ENCODE measurements at regions not wholly inside any gene's neighbourhood (a gene's known extent, or its start where the extent isn't known, plus 50 kb on each side); places are given as distances from the start of the nearest gene placed in this dataset.

GRCh38 chr6:54440549-54440948, 132.3 kb downstream of the TINAG start:
- Histone ChIP-seq H3K9ac (ENCODE audit: low read depth, low read length) (no peak overlapping the region), H3K36me3 (ENCODE audit: insufficient read depth, low read depth, low read length) (no peaks in the 10 kb centered on the region), H3K4me1 (ENCODE audit: insufficient read depth, low read length) (no peaks in the 10 kb centered on the region), H3K27me3 (ENCODE audit: insufficient read depth, low read length) (no peaks in the 10 kb centered on the region), H3K9me3 (ENCODE audit: insufficient read depth, low read depth, low read length) (no peaks in the 10 kb centered on the region), H3K4me3 (ENCODE audit: low read length) (no peak overlapping the region), H3K27ac (ENCODE audit: low read length) (no peak overlapping the region)

- Histone ChIP-seq H3K4me3 (ENCODE audit: low read length) (no peak overlapping the region), H3K9me3 (ENCODE audit: insufficient read depth, low read depth, low read length) (no peaks in the 10 kb centered on the region), H3K36me3 (ENCODE audit: insufficient read depth, low read depth, low read length) (no peaks in the 10 kb centered on the region), H3K9ac (ENCODE audit: low read depth, low read length) (no peak overlapping the region), H3K4me1 (ENCODE audit: insufficient read depth, low read length) (no peaks in the 10 kb centered on the region), H3K27me3 (ENCODE audit: insufficient read depth, low read length) (no peaks in the 10 kb centered on the region), H3K27ac (ENCODE audit: low read length) (no peak overlapping the region)
Observed at GRCh38 chr6:54441020-54441419, 132.8 kb downstream of the TINAG start.

DNA sequence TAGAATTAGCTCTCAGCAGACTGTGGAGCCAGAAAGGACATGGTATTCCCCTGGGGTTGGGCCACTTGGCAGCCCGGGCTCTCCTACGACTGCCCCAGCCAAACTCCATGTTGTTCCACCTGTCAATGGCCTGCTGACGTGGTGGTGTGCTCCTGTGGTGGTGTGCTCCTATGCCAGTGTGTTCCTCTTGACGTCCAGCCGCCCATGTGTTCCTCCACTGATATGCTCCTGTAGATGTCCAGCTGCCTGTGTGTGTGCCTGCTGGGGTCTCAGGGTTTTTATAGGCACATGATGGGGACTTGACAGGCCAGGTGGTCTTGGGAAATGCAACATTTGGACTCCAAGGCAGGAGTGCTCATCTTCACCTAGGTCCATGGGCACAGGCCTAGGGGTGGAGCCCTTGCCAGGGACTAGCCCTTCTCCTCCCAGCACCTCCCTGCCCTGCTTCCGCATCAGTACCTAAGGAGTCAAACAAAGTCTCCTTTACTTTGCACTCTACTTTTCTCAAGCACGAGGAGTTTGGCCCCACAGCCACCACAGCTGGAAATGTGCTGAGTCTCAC, 133.5 kb downstream of the TINAG start:
- Histone ChIP-seq H3K9me3 (ENCODE audit: insufficient read depth, low read depth, low read length) (no peaks in the 10 kb centered on the region), H3K4me1 (ENCODE audit: insufficient read depth, low read length) (no peaks in the 10 kb centered on the region), H3K9ac (ENCODE audit: low read depth, low read length) (no peak overlapping the region), H3K36me3 (ENCODE audit: insufficient read depth, low read depth, low read length) (no peaks in the 10 kb centered on the region), H3K27me3 (ENCODE audit: insufficient read depth, low read length) (no peaks in the 10 kb centered on the region), H3K4me3 (ENCODE audit: low read length) (no peak overlapping the region), H3K27ac (ENCODE audit: low read length) (no peak overlapping the region)

DNA sequence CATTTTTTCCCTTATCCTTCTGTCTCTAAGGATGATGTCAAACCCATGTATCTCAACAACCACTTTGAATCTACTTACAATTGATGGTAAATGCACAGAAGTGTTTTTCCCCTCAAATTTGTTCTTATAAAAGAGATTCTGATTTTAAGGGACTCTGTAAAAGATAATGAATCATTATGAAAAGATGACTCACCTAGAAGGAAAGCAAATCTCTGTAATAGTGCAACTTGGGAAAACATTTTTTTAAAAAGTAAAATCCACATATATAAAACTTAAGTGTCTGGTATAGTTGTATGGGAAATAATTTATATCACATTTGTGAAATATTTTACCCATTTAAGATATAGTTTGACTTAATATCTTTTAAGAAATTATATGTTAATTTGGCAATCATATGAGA, 137.0 kb downstream of the TINAG start:
- H3K36me3 ChIP-seq (ENCODE audit: insufficient read depth, low read depth, low read length): no peaks in the 10 kb centered on the region
- no peaks in the 10 kb centered on the region; the same call in 1 of the 2 replicates for H3K9me3 ChIP-seq (ENCODE audit: insufficient read depth, low read depth, low read length)
- H3K4me1 ChIP-seq (ENCODE audit: insufficient read depth, low read length): no peaks in the 10 kb centered on the region
- H3K9ac ChIP-seq (ENCODE audit: low read depth, low read length): no peak overlapping the region
- no peaks in the 10 kb centered on the region for H3K27me3 ChIP-seq (ENCODE audit: insufficient read depth, low read length)
- H3K27ac ChIP-seq (ENCODE audit: low read length): no peak overlapping the region
- no peak overlapping the region for H3K4me3 ChIP-seq (ENCODE audit: low read length)

DNA sequence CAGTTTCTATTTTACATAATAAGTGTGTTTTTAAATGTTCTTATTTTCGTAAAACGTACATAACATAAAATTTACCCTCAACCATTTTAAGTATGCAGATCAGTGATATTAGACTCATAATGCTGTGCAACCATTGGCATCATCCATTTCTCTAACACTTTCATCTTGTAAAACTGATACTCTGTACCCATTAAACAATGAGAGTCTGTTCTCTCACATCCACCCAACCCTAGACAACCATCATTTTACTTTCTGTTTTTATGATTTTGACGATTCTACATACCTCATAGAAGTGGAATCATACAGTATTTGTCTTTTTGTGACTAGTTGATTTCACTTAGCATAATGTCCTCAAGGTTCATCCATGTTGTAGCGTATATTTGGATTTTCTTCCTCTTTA, 140.4 kb downstream of the TINAG start:
- H3K27me3 ChIP-seq (ENCODE audit: insufficient read depth, low read length): no peaks in the 10 kb centered on the region
- no peak overlapping the region for H3K27ac ChIP-seq (ENCODE audit: low read length)

DNA sequence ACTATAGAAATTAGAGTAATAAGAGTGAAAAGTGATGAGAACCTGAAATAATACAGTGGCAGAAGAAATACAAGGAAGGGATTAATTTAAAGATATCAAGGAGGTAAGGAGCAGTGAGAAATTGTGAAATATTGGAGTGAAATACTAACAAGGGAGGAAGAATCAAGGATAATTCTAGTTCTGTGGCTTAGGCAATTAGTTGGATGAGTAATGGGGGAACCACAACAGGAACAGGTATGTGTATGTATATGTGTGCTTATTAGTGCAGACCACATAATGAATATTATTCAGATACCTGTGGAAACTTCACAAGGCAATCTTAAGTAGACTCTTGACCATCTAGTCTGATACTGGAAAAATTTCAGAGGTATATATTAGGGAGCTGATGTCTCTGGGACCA, 143.3 kb downstream of the TINAG start:
- Histone ChIP-seq H3K9ac (ENCODE audit: low read depth, low read length) (no peak overlapping the region), H3K36me3 (ENCODE audit: insufficient read depth, low read depth, low read length) (no peaks in the 10 kb centered on the region), H3K4me1 (ENCODE audit: insufficient read depth, low read length) (no peaks in the 10 kb centered on the region), H3K9me3 (ENCODE audit: insufficient read depth, low read depth, low read length) (no peaks in the 10 kb centered on the region; the same call in 1 of the 2 replicates), H3K27ac (ENCODE audit: low read length) (no peak overlapping the region), H3K27me3 (ENCODE audit: insufficient read depth, low read length) (no peaks in the 10 kb centered on the region), H3K4me3 (ENCODE audit: low read length) (no peak overlapping the region)

More for the DNA sequence above, 140.4 kb downstream of the TINAG start:
- no peaks in the 10 kb centered on the region; the same call in 1 of the 2 replicates for H3K9me3 ChIP-seq (ENCODE audit: insufficient read depth, low read depth, low read length)
- H3K4me3 ChIP-seq (ENCODE audit: low read length): no peak overlapping the region
- H3K4me1 ChIP-seq (ENCODE audit: insufficient read depth, low read length): no peaks in the 10 kb centered on the region
- no peak overlapping the region for H3K9ac ChIP-seq (ENCODE audit: low read depth, low read length)
- no peaks in the 10 kb centered on the region for H3K36me3 ChIP-seq (ENCODE audit: insufficient read depth, low read depth, low read length)

- Histone ChIP-seq H3K27ac (ENCODE audit: low read length) (no peak overlapping the region), H3K4me3 (ENCODE audit: low read length) (no peak overlapping the region), H3K27me3 (ENCODE audit: insufficient read depth, low read length) (no peaks in the 10 kb centered on the region), H3K9ac (ENCODE audit: low read depth, low read length) (no peak overlapping the region), H3K36me3 (ENCODE audit: insufficient read depth, low read depth, low read length) (no peaks in the 10 kb centered on the region), H3K4me1 (ENCODE audit: insufficient read depth, low read length) (peaks cover 6% of the 10 kb centered on the region; the same call in 1 of the 2 replicates), H3K9me3 (ENCODE audit: insufficient read depth, low read depth, low read length) (no peaks in the 10 kb centered on the region; the same call in 1 of the 2 replicates)
Observed at GRCh38 chr6:54463354-54464024, 155.2 kb downstream of the TINAG start.

DNA sequence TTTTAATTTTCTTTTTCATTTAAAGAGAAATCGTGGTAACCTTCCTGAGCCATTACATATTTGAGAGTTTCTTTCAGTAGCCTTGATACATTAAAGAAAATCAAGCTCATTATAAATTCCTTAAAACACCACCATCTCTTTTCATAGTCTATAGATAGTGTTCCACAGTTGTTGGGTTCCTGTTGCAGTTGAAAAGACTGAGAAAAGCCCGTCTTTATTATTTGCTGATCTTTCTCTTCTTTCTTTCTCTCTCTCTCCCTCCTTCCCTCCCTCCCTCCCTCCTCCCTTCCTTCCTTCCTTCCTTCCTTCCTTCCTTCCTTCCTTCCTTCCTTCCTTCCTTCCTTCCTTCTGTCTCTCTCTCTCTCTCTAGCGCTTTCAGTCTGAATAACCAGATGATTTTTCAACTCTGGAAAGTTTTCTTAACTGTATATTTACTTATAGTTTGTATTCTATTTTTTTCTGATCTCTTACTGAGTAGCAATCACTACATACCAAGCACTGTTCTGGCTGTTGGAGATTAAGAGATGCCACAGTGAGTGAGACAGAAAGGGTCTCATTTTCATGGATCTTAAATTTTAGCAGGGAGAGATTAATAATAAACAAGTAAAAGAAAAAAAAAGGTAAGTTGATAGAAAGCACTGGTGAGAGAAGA, 157.5 kb downstream of the TINAG start:
- Histone ChIP-seq H3K9ac (ENCODE audit: low read depth, low read length) (no peak overlapping the region), H3K27ac (ENCODE audit: low read length) (no peak overlapping the region), H3K36me3 (ENCODE audit: insufficient read depth, low read depth, low read length) (no peaks in the 10 kb centered on the region), H3K4me1 (ENCODE audit: insufficient read depth, low read length) (peaks cover 6% of the 10 kb centered on the region; the same call in 1 of the 2 replicates), H3K9me3 (ENCODE audit: insufficient read depth, low read depth, low read length) (no peaks in the 10 kb centered on the region; the same call in 1 of the 2 replicates), H3K27me3 (ENCODE audit: insufficient read depth, low read length) (no peaks in the 10 kb centered on the region), H3K4me3 (ENCODE audit: low read length) (no peak overlapping the region)

DNA sequence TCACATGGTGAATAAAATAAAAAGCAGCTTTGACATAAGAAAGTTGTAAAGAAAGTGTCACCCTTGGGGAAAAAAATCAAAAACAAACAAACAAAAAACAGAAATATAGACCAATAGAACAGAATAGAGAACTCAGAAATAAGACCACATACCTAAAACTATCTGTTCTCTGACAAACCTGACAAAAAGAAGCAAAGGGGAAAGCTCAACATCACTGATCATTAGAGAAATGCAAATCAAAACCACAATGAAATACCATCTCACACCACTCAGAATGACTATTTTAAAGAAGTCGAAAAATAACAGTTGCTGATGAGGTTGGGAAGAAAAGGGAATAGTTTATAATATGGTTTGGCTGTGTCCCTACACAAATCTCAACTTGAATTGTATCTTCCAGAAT, 159.1 kb downstream of the TINAG start:
- Histone ChIP-seq H3K27ac (ENCODE audit: low read length) (no peak overlapping the region), H3K4me3 (ENCODE audit: low read length) (no peak overlapping the region), H3K36me3 (ENCODE audit: insufficient read depth, low read depth, low read length) (no peaks in the 10 kb centered on the region), H3K4me1 (ENCODE audit: insufficient read depth, low read length) (peaks cover 6% of the 10 kb centered on the region; the same call in 1 of the 2 replicates), H3K9me3 (ENCODE audit: insufficient read depth, low read depth, low read length) (no peaks in the 10 kb centered on the region; the same call in 1 of the 2 replicates), H3K27me3 (ENCODE audit: insufficient read depth, low read length) (no peaks in the 10 kb centered on the region), H3K9ac (ENCODE audit: low read depth, low read length) (no peak overlapping the region)

DNA sequence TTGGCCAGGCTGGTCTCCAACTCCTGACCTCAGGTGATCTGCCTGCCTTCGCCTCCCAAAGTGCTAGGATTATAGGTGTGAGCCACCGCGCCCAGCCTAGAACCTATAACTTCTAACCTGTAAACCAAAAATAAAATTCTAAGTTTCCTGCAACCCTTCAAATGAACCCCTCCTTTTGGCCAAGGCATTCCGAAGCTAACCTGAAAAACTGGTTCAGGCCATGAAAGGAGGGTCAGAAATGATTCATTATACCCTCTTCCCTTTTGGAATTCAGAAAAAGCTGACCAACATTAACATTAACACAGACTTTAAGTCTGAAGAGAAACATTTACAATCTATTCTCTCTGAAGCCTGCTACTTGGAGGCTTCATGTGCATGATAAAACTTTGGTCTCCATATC, 165.1 kb downstream of the TINAG start:
- Histone ChIP-seq H3K27me3 (ENCODE audit: insufficient read depth, low read length) (no peaks in the 10 kb centered on the region), H3K27ac (ENCODE audit: low read length) (no peak overlapping the region), H3K4me1 (ENCODE audit: insufficient read depth, low read length) (no peaks in the 10 kb centered on the region), H3K4me3 (ENCODE audit: low read length) (no peak overlapping the region), H3K9ac (ENCODE audit: low read depth, low read length) (no peak overlapping the region), H3K36me3 (ENCODE audit: insufficient read depth, low read depth, low read length) (no peaks in the 10 kb centered on the region), H3K9me3 (ENCODE audit: insufficient read depth, low read depth, low read length) (no peaks in the 10 kb centered on the region; the same call in 1 of the 2 replicates)

GRCh38 chr6:54474898-54475297, 166.7 kb downstream of the TINAG start:
- H3K27me3 ChIP-seq (ENCODE audit: insufficient read depth, low read length): no peaks in the 10 kb centered on the region
- H3K36me3 ChIP-seq (ENCODE audit: insufficient read depth, low read depth, low read length): no peaks in the 10 kb centered on the region
- H3K9me3 ChIP-seq (ENCODE audit: insufficient read depth, low read depth, low read length): no peaks in the 10 kb centered on the region
- no peaks in the 10 kb centered on the region for H3K4me1 ChIP-seq (ENCODE audit: insufficient read depth, low read length)
- H3K4me3 ChIP-seq (ENCODE audit: low read length): no peak overlapping the region
- no peak overlapping the region for H3K27ac ChIP-seq (ENCODE audit: low read length)
- H3K9ac ChIP-seq (ENCODE audit: low read depth, low read length): no peak overlapping the region

DNA sequence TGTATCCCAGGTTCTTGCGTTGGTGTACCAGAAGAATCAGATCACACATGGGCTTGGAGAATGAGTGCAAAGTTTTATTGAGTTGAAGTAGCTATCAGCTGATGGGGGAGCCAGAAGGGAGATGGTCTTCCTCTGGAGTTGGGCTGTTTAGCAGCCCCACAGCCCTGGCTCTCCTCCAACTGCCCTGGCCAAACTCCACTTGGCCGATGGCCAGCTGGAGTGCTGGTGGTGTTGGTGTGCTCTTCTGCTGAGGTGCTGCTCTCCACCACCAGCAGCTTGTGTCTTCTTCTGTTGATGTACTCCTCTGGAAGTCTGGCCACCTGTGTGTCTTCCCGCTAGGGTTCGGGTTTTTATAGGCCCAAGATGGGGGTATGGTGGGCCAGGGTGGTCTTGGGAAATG, 172.8 kb downstream of the TINAG start:
- no peaks in the 10 kb centered on the region for H3K36me3 ChIP-seq (ENCODE audit: insufficient read depth, low read depth, low read length)
- H3K9ac ChIP-seq (ENCODE audit: low read depth, low read length): no peak overlapping the region
- H3K27me3 ChIP-seq (ENCODE audit: insufficient read depth, low read length): no peaks in the 10 kb centered on the region
- no peaks in the 10 kb centered on the region for H3K4me1 ChIP-seq (ENCODE audit: insufficient read depth, low read length)
- no peak overlapping the region for H3K27ac ChIP-seq (ENCODE audit: low read length)
- H3K4me3 ChIP-seq (ENCODE audit: low read length): no peak overlapping the region
- no peaks in the 10 kb centered on the region; the same call in 1 of the 2 replicates for H3K9me3 ChIP-seq (ENCODE audit: insufficient read depth, low read depth, low read length)
